ENCODE measurements at regions not wholly inside any gene's neighbourhood (a gene's known extent, or its start where the extent isn't known, plus 50 kb on each side); places are given as distances from the start of the nearest gene placed in this dataset.

GRCh38 chr18:78731016-78731397 is 248.6 kb upstream of the SALL3 start:
- Histone ChIP-seq H2AFZ (ENCODE audit: low read depth) (no peak overlapping the region), H3K27ac (no peak overlapping the region)
- TF ChIP-seq, protein P1, sequence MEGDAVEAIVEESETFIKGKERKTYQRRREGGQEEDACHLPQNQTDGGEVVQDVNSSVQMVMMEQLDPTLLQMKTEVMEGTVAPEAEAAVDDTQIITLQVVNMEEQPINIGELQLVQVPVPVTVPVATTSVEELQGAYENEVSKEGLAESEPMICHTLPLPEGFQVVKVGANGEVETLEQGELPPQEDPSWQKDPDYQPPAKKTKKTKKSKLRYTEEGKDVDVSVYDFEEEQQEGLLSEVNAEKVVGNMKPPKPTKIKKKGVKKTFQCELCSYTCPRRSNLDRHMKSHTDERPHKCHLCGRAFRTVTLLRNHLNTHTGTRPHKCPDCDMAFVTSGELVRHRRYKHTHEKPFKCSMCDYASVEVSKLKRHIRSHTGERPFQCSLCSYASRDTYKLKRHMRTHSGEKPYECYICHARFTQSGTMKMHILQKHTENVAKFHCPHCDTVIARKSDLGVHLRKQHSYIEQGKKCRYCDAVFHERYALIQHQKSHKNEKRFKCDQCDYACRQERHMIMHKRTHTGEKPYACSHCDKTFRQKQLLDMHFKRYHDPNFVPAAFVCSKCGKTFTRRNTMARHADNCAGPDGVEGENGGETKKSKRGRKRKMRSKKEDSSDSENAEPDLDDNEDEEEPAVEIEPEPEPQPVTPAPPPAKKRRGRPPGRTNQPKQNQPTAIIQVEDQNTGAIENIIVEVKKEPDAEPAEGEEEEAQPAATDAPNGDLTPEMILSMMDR (conservative IDR thresholded peaks at IDR 0.05; ENCODE audit: low read depth, low read length), result no peak

DNA sequence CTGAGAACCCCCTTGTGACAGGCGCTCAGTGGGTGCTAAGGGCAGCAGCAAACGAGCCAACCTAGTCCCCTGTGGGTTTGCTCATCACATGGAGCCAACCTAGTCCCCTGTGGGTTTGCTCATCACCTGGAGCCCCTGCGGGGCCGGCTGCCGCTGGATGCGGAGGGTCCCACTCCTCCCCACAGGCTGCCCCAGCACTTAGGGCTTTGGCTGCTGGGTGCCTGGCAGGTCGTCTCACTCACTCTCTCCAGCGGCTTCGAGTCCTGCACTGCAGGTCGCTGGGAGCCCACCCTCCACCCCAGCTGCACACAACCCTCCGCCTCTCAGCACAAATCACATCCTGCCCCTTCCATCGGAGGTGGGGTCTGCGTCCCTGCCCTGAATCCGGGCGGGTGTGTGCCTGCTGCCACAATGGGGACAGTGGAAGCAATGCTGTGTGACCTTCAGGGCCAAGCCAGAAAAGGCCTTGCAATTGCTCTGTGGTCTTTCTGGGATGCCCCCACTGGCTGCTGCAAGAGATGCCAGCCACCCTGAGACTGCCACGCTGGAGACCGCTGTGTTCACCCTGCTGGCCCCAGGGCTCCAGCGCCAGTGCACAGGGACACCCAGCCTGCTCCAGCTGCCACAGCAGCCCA is 248.1 kb upstream of the SALL3 start:
- Histone ChIP-seq H3K27me3 (ENCODE audit: insufficient read depth, low read depth) (no peaks in the 10 kb centered on the region), H3K27ac (no peak overlapping the region), H3K36me3 (ENCODE audit: insufficient read depth) (no peaks in the 10 kb centered on the region), H3K4me2 (no peak overlapping the region), H3K4me3 (IDR thresholded peaks at IDR 0.05; ENCODE audit: insufficient read depth, low read depth, low read length) (no peak overlapping the region), H3K79me2 (ENCODE audit: insufficient read depth, low read depth) (no peaks in the 10 kb centered on the region), H4K20me1 (ENCODE audit: insufficient read depth) (no peaks in the 10 kb centered on the region), H3K9ac (no peak overlapping the region), H2AFZ (ENCODE audit: low read depth) (no peak overlapping the region), H3K4me1 (ENCODE audit: low read depth, poor library complexity, severe bottlenecking) (no peaks in the 10 kb centered on the region)
- TF ChIP-seq, protein P1 (conservative IDR thresholded peaks at IDR 0.05; ENCODE audit: low read depth, low read length), result no peak

More at GRCh38 chr18:78731016-78731397, 248.6 kb upstream of the SALL3 start:
- Histone ChIP-seq H3K9ac (no peak overlapping the region), H3K4me3 (IDR thresholded peaks at IDR 0.05; ENCODE audit: insufficient read depth, low read depth, low read length) (no peak overlapping the region), H3K36me3 (ENCODE audit: insufficient read depth) (no peaks in the 10 kb centered on the region), H3K79me2 (ENCODE audit: insufficient read depth, low read depth) (no peaks in the 10 kb centered on the region), H3K27me3 (ENCODE audit: insufficient read depth, low read depth) (no peaks in the 10 kb centered on the region), H3K4me2 (no peak overlapping the region), H3K4me1 (ENCODE audit: low read depth, poor library complexity, severe bottlenecking) (no peaks in the 10 kb centered on the region), H4K20me1 (ENCODE audit: insufficient read depth) (no peaks in the 10 kb centered on the region)

DNA sequence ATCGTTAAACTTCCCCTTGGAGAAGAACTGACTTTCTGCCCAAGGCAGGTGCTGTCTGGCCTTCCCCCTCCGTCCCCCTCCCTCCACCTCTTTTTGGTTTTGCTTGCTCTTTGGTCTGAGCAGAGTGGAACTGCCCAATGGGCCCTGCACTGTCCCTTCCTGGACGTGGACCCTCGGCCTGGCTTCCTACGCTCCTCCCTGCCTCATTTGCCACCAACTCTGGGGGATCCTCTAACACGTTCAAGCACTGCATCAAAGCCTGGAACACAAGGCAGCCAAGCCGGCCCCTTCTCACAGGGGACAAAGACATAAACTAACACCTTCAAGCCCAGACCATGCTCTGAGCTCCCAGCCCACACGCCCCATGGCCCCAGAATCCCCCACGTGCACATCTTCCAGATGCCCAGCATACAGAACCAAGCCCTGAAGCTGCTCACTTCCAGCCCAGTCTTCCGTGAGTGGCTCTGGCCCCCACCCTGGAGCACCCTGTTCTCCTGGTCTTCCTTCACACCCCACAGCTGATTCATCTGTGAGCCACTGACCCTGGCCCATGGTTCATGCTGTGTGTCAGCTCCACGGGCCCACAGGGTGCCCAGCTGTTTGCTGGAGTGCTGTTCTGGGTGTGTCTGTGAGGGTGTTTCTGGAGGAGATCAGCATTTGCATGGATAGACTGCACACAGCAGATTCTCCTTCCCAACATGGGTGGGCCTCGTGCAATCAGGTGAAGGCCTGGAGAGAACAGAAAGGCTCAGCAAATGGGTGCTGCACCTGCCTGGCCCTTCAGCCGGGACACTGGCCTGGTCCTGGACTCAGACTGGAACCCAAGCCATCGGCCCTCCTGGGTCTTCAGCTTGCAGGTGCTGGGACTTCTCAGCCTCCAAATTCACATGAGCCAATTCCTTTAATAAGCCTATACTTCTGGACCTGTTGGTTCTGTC is 247.1 kb upstream of the SALL3 start:
- Histone ChIP-seq H3K27ac (no peak overlapping the region), H2AFZ (ENCODE audit: low read depth) (no peak overlapping the region), H3K27me3 (ENCODE audit: insufficient read depth, low read depth) (no peaks in the 10 kb centered on the region), H3K9ac (no peak overlapping the region), H3K79me2 (ENCODE audit: insufficient read depth, low read depth) (no peaks in the 10 kb centered on the region), H3K4me2 (no peak overlapping the region), H3K4me1 (ENCODE audit: low read depth, poor library complexity, severe bottlenecking) (no peaks in the 10 kb centered on the region), H4K20me1 (ENCODE audit: insufficient read depth) (no peaks in the 10 kb centered on the region), H3K36me3 (ENCODE audit: insufficient read depth) (no peaks in the 10 kb centered on the region), H3K4me3 (IDR thresholded peaks at IDR 0.05; ENCODE audit: insufficient read depth, low read depth, low read length) (no peak overlapping the region)
- TF ChIP-seq, protein P1 (conservative IDR thresholded peaks at IDR 0.05; ENCODE audit: low read depth, low read length), result no peak

DNA sequence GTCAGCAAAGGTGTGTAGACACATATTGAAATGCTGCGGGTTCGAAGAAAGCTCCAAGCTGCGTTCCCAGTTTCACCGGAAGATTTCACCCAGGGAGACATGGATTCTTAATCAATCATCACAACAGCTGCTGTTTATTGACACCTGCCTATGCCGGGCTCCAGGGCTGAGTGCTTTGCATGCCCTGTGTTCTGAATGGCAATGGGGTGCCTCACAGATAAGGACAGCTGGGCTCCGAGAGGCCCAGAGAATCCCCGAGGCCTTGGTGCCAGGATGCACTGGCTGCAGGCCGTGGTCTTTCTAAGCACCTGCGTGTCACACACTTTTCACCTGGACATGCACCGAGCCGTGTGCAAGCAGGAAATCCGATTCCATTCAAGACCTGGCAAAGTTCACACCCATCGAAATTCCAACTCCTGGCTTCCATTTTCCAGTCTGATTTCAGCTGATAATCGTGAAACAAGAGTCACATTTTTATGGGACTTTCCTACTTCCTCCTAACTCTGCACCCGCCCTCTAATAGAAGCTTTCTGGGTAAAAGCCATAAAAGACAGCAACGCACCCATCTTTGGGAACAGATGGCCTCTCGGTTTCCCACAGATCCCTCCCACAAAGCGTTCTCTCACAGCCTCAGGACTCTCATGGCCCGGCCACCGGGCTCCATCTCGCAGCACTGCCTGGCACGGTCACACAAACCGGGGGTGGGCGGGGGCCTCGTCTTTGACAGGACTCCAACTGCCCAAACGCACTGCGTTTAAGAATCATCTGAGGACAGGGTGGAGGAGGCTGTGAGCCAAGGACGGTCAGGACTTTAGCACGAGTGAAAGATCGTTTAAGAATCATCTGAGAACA is 245.6 kb upstream of the SALL3 start:
- Histone ChIP-seq H3K9ac (no peak overlapping the region), H4K20me1 (ENCODE audit: insufficient read depth) (no peaks in the 10 kb centered on the region), H3K4me3 (IDR thresholded peaks at IDR 0.05; ENCODE audit: insufficient read depth, low read depth, low read length) (no peak overlapping the region), H3K27me3 (ENCODE audit: insufficient read depth, low read depth) (no peaks in the 10 kb centered on the region), H3K4me1 (ENCODE audit: low read depth, poor library complexity, severe bottlenecking) (no peaks in the 10 kb centered on the region), H2AFZ (ENCODE audit: low read depth) (no peak overlapping the region), H3K36me3 (ENCODE audit: insufficient read depth) (no peaks in the 10 kb centered on the region), H3K27ac (no peak overlapping the region), H3K79me2 (ENCODE audit: insufficient read depth, low read depth) (no peaks in the 10 kb centered on the region), H3K4me2 (no peak overlapping the region)
- TF ChIP-seq, protein P1 (conservative IDR thresholded peaks at IDR 0.05; ENCODE audit: low read depth, low read length), result no peak

All from KMS-11 (cell line).